ENCODE measurements at regions not wholly inside any gene's neighbourhood (a gene's known extent, or its start where the extent isn't known, plus 50 kb on each side); places are given as distances from the start of the nearest gene placed in this dataset.
"Not testable (repeated sequence)": the region's sequence is repeated elsewhere in the genome, so short reads cannot be mapped to it uniquely, and the experiment has no call there.

GRCh38 chr7:73961991-73962390 is 66.0 kb upstream of the ELN start:
- TF ChIP-seq, protein P1, sequence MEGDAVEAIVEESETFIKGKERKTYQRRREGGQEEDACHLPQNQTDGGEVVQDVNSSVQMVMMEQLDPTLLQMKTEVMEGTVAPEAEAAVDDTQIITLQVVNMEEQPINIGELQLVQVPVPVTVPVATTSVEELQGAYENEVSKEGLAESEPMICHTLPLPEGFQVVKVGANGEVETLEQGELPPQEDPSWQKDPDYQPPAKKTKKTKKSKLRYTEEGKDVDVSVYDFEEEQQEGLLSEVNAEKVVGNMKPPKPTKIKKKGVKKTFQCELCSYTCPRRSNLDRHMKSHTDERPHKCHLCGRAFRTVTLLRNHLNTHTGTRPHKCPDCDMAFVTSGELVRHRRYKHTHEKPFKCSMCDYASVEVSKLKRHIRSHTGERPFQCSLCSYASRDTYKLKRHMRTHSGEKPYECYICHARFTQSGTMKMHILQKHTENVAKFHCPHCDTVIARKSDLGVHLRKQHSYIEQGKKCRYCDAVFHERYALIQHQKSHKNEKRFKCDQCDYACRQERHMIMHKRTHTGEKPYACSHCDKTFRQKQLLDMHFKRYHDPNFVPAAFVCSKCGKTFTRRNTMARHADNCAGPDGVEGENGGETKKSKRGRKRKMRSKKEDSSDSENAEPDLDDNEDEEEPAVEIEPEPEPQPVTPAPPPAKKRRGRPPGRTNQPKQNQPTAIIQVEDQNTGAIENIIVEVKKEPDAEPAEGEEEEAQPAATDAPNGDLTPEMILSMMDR (conservative IDR thresholded peaks at IDR 0.05; ENCODE audit: low read depth, low read length): not testable (repeated sequence)
- not testable (repeated sequence) for TF ChIP-seq EZH2 (IDR thresholded peaks at IDR 0.05; ENCODE audit: borderline replicate concordance, low read depth, low read length, poor library complexity, severe bottlenecking)

Measured in A673 (cell line).